H1 (cell line): ENCODE measurements at regions not wholly inside any gene's neighbourhood (a gene's known extent, or its start where the extent isn't known, plus 50 kb on each side); places are given as distances from the start of the nearest gene placed in this dataset.

Experiments used
- RAD21 ChIP-seq, 2 experiments: IDR thresholded peaks in 1 of 2; conservative IDR thresholded peaks in 1 of 2; 2 replicates each; pipeline ENCODE4 v1.6.1; 2011; ENCODE audit warnings: low read depth in 2 of 2, low read length in 2 of 2, improper control_type of control experiment in 1 of 2, inconsistent platforms in 1 of 2, mild to moderate bottlenecking in 1 of 2, moderate library complexity in 1 of 2
- RBBP5 ChIP-seq: IDR thresholded peaks from 2 replicates; pipeline ENCODE4 v1.7.1; 2012; ENCODE audit warnings: low read depth, mild to moderate bottlenecking, inconsistent platforms, low read length, moderate library complexity, borderline replicate concordance
- RNF2 ChIP-seq: fragments of 200-900, 300-1000 bp; sonication (generic); IDR thresholded peaks from 2 replicates; pipeline ENCODE4 v1.7.1; 2016; ENCODE audit warnings: borderline replicate concordance, low read depth, mild to moderate bottlenecking, antibody characterized with exemption, low read length; ENCODE audit not compliant: poor library complexity, severe bottlenecking; ENCODE audit errors: missing control alignments
- RXRA ChIP-seq: IDR thresholded peaks from 2 replicates; pipeline ENCODE4 v1.6.1; 2011; ENCODE audit warnings: low read depth, mild to moderate bottlenecking, low read length, moderate library complexity; ENCODE audit not compliant: insufficient read depth
- SUZ12 ChIP-seq: fragments of 200-600 bp; sonication (generic); IDR thresholded peaks from 2 replicates; pipeline ENCODE4 v1.6.1; 2012; ENCODE audit warnings: mild to moderate bottlenecking, inconsistent platforms, low read length, moderate library complexity, mixed read lengths

DNA sequence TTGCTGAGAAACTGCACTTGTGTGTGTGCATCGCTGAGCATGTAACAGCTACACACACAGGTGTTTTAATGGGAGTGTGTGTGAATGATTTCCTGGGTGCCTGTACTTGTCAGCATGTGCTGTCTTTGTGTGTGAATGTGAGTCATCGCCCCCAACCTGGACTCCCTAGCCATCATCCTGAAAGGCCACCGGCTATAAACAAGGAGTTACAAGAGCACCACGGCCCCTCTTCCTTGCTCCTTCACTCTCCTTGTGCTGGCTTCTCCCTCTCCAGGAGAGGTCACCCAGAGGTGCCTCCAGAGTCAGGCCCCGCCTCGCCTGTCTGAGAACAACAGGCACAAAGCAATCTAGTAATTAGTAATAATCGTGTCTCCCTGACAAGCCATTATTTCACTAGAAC is 419.2 kb downstream of the BUD13 start (continued):
- TF ChIP-seq RBBP5 (no peak), RNF2 (no peak), RAD21 (IDR thresholded peaks at IDR 0.05 in 1 of 2, conservative IDR thresholded peaks at IDR 0.05 in 1 of 2; ENCODE audit: low read depth in 2 of 2, low read length in 2 of 2) (no peak), SUZ12 (no peak), RXRA (no peak)
